CD4-positive, alpha-beta T cell treated with Interferon gamma for 1 hour (primary cell): ENCODE measurements at regions not wholly inside any gene's neighbourhood (a gene's known extent, or its start where the extent isn't known, plus 50 kb on each side); places are given as distances from the start of the nearest gene placed in this dataset.

Experiments
- DNase-seq: peaks from one replicate; pipeline ENCODE4 v3.0.0-alpha.2; 2020

- DNase-seq = no peak
These were observed 445.5 kb downstream of the KCNH5 start for GRCh38 chr14:62599616-62600385.

GRCh38 chr14:62602712-62603111 is 442.5 kb downstream of the KCNH5 start:
- no peak for DNase-seq

GRCh38 chr14:62604524-62604923 is 440.7 kb downstream of the KCNH5 start:
- no peak for DNase-seq

DNA sequence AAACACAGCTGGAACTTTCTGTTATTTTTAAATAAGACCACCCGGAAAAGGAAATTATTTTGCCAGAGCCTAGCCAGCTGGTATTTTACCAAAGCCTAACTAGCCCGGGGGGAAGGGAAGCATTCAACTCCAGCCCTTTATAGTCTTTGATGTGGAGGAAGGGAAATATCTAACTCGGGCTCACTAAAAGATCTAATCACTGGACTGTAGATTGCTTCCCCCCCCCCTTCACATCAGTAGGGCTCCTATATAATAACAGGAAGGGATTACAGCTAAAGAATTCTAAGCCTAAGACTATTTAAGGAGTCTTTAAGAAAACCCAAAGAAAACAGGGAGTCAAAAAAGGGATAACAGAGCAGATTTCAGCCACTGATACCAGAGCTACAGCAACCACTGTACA is 431.1 kb downstream of the KCNH5 start:
- no peak for DNase-seq

- no peak for DNase-seq
These were observed 428.6 kb downstream of the KCNH5 start for GRCh38 chr14:62616668-62617067.

DNA sequence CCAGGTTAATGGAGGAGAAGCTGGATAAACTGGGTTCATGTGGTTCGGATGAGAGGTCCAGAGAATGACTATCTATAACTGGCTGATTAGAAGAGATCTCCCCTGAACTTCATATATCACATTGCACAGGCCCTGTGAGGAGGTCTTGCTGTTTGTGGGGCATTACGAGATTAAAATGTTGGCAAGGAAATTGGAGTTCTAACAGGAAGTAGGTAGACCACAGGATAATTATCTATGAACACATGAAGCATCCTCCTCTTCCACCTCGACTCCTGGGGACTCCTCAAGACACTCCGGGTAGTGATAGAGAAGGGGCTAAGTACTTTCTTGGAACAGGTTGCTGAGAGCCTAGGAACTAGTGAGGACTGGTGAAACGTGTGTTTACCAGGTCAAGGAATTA is 418.8 kb downstream of the KCNH5 start:
- no peak for DNase-seq

- no peak for DNase-seq
These were observed 416.0 kb downstream of the KCNH5 start for GRCh38 chr14:62629176-62629725.

DNA sequence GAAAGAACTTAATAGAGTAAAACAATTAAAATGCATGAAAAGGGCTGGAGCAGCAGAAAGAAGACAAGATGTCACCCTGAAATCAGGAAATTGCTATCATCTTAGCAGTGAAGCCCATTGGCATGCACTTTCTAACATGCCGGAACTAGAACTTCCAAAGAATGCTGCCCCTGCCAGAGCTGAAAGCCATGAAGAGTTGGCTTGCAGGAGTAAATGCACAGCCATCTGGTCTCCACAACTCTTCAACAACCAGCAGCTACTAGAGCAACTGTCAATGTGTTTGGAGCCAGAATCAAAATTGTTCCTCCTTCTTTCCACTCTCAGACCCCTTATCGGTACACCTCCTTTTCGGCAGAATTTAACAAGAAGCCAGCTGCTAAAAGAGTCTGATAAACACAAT is 414.1 kb downstream of the KCNH5 start:
- DNase-seq = no peak

DNA sequence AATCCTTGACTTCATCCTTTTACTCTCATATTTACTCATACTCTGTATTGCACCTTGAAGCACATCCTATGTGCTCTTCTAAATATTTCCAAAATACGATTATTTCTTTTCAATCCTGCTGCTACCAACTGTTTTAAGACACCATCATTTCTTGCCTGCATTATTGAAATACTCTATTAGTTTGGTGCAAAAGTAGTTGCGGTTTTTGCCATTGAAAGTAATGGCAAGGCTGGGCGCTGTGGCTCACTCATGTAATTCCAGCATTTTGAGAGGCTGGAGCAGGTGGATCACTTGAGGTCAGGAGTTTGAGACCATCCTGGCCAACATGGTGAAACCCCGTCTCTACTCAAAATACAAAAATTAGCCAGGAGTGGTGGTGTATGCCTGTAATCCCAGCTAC is 412.5 kb downstream of the KCNH5 start:
- no peak for DNase-seq

DNA sequence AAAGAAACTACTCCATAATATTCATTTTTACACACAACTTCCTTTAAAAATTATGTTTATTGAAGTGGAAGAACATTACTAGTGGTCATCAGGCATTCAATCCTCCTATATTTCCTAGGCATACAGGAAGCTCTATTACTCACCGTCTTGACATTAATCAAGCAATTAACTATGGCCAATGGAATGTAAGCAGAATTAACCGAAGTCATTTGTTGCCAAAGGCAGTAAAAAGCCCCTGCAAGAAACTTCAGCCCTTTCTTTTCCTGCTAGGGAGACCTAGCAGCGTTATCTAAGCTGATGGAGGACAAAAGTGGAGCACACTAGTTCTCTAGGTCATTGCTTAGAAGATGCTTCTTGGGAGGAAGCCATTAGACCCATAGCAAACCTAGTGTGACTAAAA is 399.6 kb downstream of the KCNH5 start:
- DNase-seq = no peak
